ENCODE measurements at regions not wholly inside any gene's neighbourhood (a gene's known extent, or its start where the extent isn't known, plus 50 kb on each side); places are given as distances from the start of the nearest gene placed in this dataset.
"Not testable (repeated sequence)": the region's sequence is repeated elsewhere in the genome, so short reads cannot be mapped to it uniquely, and the experiment has no call there.

DNA sequence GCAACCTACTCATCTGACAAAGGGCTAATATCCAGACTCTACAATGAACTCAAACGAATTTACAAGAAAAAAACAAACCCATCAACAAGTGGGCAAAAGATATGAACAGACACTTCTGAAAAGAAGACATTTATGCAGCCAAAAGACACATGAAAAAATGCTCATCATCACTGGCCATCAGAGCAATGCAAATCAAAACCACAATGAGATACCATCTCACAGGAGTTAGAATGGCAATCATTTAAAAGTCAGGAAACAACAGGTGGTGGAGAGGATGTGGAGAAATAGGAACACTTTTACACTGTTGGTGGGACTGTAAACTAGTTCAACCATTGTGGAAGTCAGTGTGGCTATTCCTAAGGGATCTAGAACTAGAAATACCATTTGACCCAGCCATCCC, 1596.3 kb downstream of the DPP10 start:
- H3K36me3 ChIP-seq (ENCODE audit: control insufficient read depth, insufficient read depth, low read length); H3K9ac ChIP-seq (ENCODE audit: low read length); H3K27me3 ChIP-seq (ENCODE audit: control insufficient read depth, insufficient read depth, low read length); H3K4me3 ChIP-seq (ENCODE audit: low read depth, low read length); H3K9me3 ChIP-seq (ENCODE audit: control insufficient read depth, insufficient read depth, low read depth, low read length); H3K4me1 ChIP-seq (ENCODE audit: control insufficient read depth, insufficient read depth, low read length); H3K27ac ChIP-seq (ENCODE audit: low read depth, low read length): not testable (repeated sequence)

DNA sequence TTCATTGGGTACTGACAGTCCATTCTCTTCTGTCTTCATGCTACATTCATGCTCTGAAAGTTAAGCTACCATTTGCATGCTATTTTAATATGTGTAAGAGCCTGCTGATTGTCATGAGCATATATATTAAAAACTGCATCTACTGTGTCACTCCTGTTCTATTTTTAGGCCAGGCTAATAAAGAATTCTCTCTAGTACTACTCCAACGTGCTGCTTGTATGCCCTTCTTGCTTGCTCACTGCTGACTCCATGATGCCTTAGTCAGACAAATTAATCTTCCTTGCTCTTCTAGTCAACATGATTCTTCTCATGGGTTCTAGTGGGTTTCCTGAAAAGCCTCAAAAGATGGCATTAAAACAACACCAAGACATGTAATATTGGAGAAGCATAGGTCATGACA, 1600.1 kb downstream of the DPP10 start:
- Histone ChIP-seq H3K9ac (ENCODE audit: low read length) (no peak overlapping the region), H3K27ac (ENCODE audit: low read depth, low read length) (no peak overlapping the region), H3K9me3 (ENCODE audit: control insufficient read depth, insufficient read depth, low read depth, low read length) (0 out of 2 replicates have a peak, but pooled peaks cover 2% of the 10 kb centered on the region), H3K4me3 (ENCODE audit: low read depth, low read length) (no peak overlapping the region), H3K4me1 (ENCODE audit: control insufficient read depth, insufficient read depth, low read length) (no peaks in the 10 kb centered on the region), H3K36me3 (ENCODE audit: control insufficient read depth, insufficient read depth, low read length) (no peaks in the 10 kb centered on the region), H3K27me3 (ENCODE audit: control insufficient read depth, insufficient read depth, low read length) (no peaks in the 10 kb centered on the region)

DNA sequence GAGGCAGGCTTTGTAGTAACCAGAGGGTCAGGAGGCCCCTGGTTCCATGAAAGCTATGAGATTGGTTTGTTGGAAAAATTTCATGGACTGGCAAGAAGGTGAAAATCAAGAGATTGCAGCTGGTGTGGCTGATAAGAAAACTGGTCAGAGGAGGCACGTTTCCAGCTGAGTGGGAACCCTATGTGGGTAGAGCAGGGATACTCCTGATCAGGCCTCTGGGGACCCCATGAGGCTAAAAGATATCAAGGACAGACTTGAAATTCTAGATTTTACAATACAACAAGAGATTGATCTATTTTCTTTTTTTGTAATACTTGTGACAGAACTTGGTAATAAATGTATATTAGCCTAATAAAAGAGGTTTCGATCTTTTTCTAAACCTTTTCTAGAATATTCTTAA, 1615.1 kb downstream of the DPP10 start:
- no peak overlapping the region for H3K9ac ChIP-seq (ENCODE audit: low read length)
- no peak overlapping the region for H3K27ac ChIP-seq (ENCODE audit: low read depth, low read length)
- no peaks in the 10 kb centered on the region for H3K9me3 ChIP-seq (ENCODE audit: control insufficient read depth, insufficient read depth, low read depth, low read length)
- no peaks in the 10 kb centered on the region for H3K36me3 ChIP-seq (ENCODE audit: control insufficient read depth, insufficient read depth, low read length)
- no peaks in the 10 kb centered on the region for H3K4me1 ChIP-seq (ENCODE audit: control insufficient read depth, insufficient read depth, low read length)
- no peak overlapping the region for H3K4me3 ChIP-seq (ENCODE audit: low read depth, low read length)
- H3K27me3 ChIP-seq (ENCODE audit: control insufficient read depth, insufficient read depth, low read length) = no peaks in the 10 kb centered on the region

DNA sequence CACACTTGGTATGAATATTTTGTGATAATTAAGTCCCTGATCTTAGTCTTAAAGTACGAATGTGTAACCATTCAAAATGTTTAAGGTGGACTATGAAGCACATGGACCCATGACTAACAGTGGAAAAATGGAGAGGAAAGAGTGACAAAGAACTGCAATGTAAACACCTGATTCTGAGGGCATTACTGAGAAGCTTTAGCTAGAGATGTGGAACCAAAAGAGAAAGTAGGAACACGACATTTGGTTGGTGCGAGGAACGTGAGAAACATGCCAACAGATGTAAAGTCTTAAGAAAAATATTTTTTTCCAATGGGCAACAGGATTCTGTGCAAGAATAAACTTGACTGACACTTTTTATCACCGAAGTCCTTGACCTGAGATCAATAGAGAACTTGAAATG, 1618.6 kb downstream of the DPP10 start:
- H3K4me1 ChIP-seq (ENCODE audit: control insufficient read depth, insufficient read depth, low read length) = no peaks in the 10 kb centered on the region
- no peak overlapping the region for H3K9ac ChIP-seq (ENCODE audit: low read length)
- no peak overlapping the region for H3K27ac ChIP-seq (ENCODE audit: low read depth, low read length)
- H3K27me3 ChIP-seq (ENCODE audit: control insufficient read depth, insufficient read depth, low read length) = no peaks in the 10 kb centered on the region
- no peaks in the 10 kb centered on the region for H3K36me3 ChIP-seq (ENCODE audit: control insufficient read depth, insufficient read depth, low read length)
- no peak overlapping the region for H3K4me3 ChIP-seq (ENCODE audit: low read depth, low read length)
- H3K9me3 ChIP-seq (ENCODE audit: control insufficient read depth, insufficient read depth, low read depth, low read length) = no peaks in the 10 kb centered on the region

DNA sequence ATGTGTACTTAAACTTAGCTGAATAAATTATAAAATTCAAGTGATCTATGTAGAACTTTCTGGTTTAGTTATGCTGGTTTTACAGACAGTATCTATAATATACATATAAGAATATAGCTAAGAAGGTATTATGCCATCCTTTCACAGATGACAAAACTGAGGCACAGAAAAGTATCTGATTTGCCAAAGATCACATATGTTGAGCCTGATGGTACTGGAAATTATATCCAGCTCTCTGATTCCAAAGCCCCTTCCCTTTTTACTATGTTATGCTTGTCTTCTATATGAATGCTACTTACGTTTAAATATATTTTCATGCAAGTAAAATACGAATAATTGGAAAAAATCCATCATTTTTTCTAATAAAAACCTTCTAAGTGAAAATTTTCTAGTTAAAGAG, 1631.3 kb downstream of the DPP10 start:
- Histone ChIP-seq H3K9ac (ENCODE audit: low read length) (no peak overlapping the region), H3K4me1 (ENCODE audit: control insufficient read depth, insufficient read depth, low read length) (no peaks in the 10 kb centered on the region)

DNA sequence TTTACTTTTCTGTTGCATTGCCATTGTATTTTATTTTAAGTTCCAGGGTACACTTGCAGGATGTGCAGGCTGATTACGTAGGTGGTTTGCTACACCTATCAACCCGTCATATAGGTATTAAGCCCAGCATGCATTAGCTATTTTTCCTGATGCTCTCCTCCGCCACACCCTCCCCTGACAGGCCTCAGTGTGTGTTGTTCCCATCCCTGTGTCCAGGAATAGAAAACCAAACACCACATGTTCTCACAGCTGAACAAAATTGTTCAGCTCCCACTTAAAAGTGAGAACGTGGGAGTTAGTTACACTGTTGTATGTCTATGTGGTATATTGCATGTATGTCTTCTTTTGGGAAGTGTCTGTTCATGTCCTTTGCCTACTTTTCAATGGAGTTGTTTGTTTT, 1631.7 kb downstream of the DPP10 start:
- H3K9me3 ChIP-seq (ENCODE audit: control insufficient read depth, insufficient read depth, low read depth, low read length) = no peaks in the 10 kb centered on the region
- no peaks in the 10 kb centered on the region for H3K27me3 ChIP-seq (ENCODE audit: control insufficient read depth, insufficient read depth, low read length)
- no peak overlapping the region for H3K27ac ChIP-seq (ENCODE audit: low read depth, low read length)
- no peaks in the 10 kb centered on the region for H3K4me1 ChIP-seq (ENCODE audit: control insufficient read depth, insufficient read depth, low read length)
- H3K4me3 ChIP-seq (ENCODE audit: low read depth, low read length) = no peak overlapping the region
- no peak overlapping the region for H3K9ac ChIP-seq (ENCODE audit: low read length)
- no peaks in the 10 kb centered on the region for H3K36me3 ChIP-seq (ENCODE audit: control insufficient read depth, insufficient read depth, low read length)

More for the DNA sequence above, 1631.3 kb downstream of the DPP10 start:
- H3K27ac ChIP-seq (ENCODE audit: low read depth, low read length) = no peak overlapping the region
- no peaks in the 10 kb centered on the region for H3K9me3 ChIP-seq (ENCODE audit: control insufficient read depth, insufficient read depth, low read depth, low read length)
- no peak overlapping the region for H3K4me3 ChIP-seq (ENCODE audit: low read depth, low read length)
- H3K36me3 ChIP-seq (ENCODE audit: control insufficient read depth, insufficient read depth, low read length) = no peaks in the 10 kb centered on the region
- no peaks in the 10 kb centered on the region for H3K27me3 ChIP-seq (ENCODE audit: control insufficient read depth, insufficient read depth, low read length)

DNA sequence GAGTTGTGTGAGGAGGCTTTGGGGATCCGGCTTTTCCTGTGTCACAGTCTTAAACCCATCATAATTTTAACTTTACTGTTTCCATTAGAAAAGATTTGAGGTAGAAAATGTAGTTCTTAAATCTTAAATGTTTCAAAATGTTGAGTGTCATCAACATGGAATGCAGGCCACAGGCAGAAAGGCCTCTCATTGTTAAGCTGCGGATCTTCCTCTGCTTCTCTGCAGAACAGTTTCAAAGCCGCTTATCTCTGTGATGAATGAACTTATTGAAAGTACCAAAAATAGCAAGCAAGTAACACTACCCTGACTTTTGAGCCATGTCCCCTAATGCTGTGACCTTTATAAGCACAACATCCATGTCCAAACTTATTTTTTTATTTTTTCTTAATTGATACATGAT, 1645.8 kb downstream of the DPP10 start:
- no peaks in the 10 kb centered on the region for H3K27me3 ChIP-seq (ENCODE audit: control insufficient read depth, insufficient read depth, low read length)
- H3K4me3 ChIP-seq (ENCODE audit: low read depth, low read length) = no peak overlapping the region
- no peak overlapping the region for H3K9ac ChIP-seq (ENCODE audit: low read length)
- H3K27ac ChIP-seq (ENCODE audit: low read depth, low read length) = no peak overlapping the region
- H3K9me3 ChIP-seq (ENCODE audit: control insufficient read depth, insufficient read depth, low read depth, low read length) = no peaks in the 10 kb centered on the region
- H3K4me1 ChIP-seq (ENCODE audit: control insufficient read depth, insufficient read depth, low read length) = no peaks in the 10 kb centered on the region; the same call in 1 of the 2 replicates
- no peaks in the 10 kb centered on the region for H3K36me3 ChIP-seq (ENCODE audit: control insufficient read depth, insufficient read depth, low read length)

DNA sequence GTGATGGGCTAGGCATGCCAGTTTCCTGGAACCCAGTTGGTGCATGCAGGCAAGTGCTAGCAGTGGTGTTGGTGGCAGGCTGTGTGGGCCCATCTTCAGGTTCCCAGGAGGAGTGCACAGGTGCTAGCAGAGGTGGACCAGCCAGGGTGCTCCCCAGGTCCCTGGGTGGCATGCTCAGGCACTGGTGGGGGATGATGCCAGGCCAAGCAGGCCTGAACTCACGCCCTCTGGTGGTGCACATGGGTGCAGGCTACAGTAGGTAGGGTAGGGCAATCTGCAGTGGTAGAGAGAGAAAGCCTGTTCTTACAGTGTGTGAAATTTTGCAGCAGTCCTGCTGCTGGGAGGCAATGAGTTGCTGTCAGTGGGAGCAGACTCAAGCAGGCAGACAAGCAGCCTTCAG, 1651.8 kb downstream of the DPP10 start:
- Histone ChIP-seq H3K36me3 (ENCODE audit: control insufficient read depth, insufficient read depth, low read length) (no peaks in the 10 kb centered on the region), H3K4me3 (ENCODE audit: low read depth, low read length) (no peak overlapping the region), H3K27ac (ENCODE audit: low read depth, low read length) (no peak overlapping the region), H3K9me3 (ENCODE audit: control insufficient read depth, insufficient read depth, low read depth, low read length) (no peaks in the 10 kb centered on the region), H3K4me1 (ENCODE audit: control insufficient read depth, insufficient read depth, low read length) (no peaks in the 10 kb centered on the region), H3K27me3 (ENCODE audit: control insufficient read depth, insufficient read depth, low read length) (no peaks in the 10 kb centered on the region), H3K9ac (ENCODE audit: low read length) (no peak overlapping the region)

DNA sequence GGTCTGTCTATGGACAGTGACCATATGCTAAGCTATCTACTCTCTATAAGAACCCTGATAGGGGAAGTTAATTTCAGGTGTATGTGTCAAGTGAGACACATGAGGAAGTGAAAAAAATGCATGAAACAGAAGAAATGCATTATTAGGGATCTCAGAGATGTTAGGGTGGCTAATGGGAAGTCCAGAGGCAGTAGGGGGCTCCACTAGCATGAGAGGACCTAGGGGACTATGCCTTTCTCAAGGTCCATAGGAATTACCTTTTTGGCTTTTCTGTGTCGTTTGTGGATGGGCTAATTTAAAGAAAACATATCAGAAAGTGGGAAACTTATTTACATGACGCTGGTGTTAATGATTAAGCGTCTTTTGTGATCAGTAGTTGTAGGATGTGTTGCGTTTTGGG, 1653.2 kb downstream of the DPP10 start:
- no peak overlapping the region for H3K4me3 ChIP-seq (ENCODE audit: low read depth, low read length)
- H3K27ac ChIP-seq (ENCODE audit: low read depth, low read length) = no peak overlapping the region
- H3K4me1 ChIP-seq (ENCODE audit: control insufficient read depth, insufficient read depth, low read length) = no peaks in the 10 kb centered on the region
- H3K27me3 ChIP-seq (ENCODE audit: control insufficient read depth, insufficient read depth, low read length) = no peaks in the 10 kb centered on the region
- no peaks in the 10 kb centered on the region for H3K36me3 ChIP-seq (ENCODE audit: control insufficient read depth, insufficient read depth, low read length)
- H3K9me3 ChIP-seq (ENCODE audit: control insufficient read depth, insufficient read depth, low read depth, low read length) = no peaks in the 10 kb centered on the region
- H3K9ac ChIP-seq (ENCODE audit: low read length) = no peak overlapping the region

DNA sequence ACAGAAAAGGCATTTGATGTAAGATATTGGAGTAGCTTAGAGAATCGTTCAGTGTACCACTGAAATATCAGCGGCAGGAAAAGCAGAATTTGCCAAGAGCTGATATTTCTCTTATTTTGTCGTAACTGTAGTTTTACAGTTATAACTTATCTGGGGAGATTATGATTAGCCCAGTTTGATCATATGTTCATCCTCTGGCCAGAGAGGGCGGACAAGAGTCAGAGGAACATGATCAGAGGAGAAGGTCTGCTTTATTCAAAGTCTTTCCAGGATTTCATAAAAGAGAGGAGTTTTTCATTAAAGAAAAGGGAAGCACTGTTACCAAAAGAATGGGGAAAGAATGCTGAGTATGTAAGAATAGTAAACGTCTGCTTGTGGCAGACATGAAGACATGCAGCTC, 1655.6 kb downstream of the DPP10 start:
- Histone ChIP-seq H3K9me3 (ENCODE audit: control insufficient read depth, insufficient read depth, low read depth, low read length) (no peaks in the 10 kb centered on the region), H3K27me3 (ENCODE audit: control insufficient read depth, insufficient read depth, low read length) (no peaks in the 10 kb centered on the region), H3K9ac (ENCODE audit: low read length) (no peak overlapping the region), H3K27ac (ENCODE audit: low read depth, low read length) (no peak overlapping the region), H3K4me1 (ENCODE audit: control insufficient read depth, insufficient read depth, low read length) (no peaks in the 10 kb centered on the region), H3K36me3 (ENCODE audit: control insufficient read depth, insufficient read depth, low read length) (no peaks in the 10 kb centered on the region), H3K4me3 (ENCODE audit: low read depth, low read length) (no peak overlapping the region)

DNA sequence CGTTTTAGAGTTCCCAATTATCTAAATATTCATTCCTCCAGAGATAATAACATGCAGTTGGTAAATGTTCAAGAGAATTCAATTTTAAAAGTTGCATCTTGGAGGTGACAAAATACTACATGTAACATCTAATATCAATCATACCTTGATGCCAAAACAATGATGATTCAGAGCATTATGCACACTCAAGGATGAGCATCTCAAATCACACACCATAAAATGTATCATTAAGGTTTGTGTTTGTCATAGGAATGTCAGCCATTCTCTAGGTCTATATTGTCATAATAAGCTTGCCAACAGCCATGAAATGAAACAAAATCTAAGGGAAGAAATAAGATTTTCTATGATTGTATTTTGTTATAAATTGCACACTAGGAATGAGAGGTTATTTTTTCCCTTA, 1667.0 kb downstream of the DPP10 start:
- H3K4me1 ChIP-seq (ENCODE audit: control insufficient read depth, insufficient read depth, low read length) = no peaks in the 10 kb centered on the region
- H3K4me3 ChIP-seq (ENCODE audit: low read depth, low read length) = no peak overlapping the region
- no peaks in the 10 kb centered on the region for H3K27me3 ChIP-seq (ENCODE audit: control insufficient read depth, insufficient read depth, low read length)
- H3K9ac ChIP-seq (ENCODE audit: low read length) = no peak overlapping the region
- no peaks in the 10 kb centered on the region for H3K36me3 ChIP-seq (ENCODE audit: control insufficient read depth, insufficient read depth, low read length)
- no peak overlapping the region for H3K27ac ChIP-seq (ENCODE audit: low read depth, low read length)
- 0 out of 2 replicates have a peak, but pooled peaks cover 3% of the 10 kb centered on the region for H3K9me3 ChIP-seq (ENCODE audit: control insufficient read depth, insufficient read depth, low read depth, low read length)

DNA sequence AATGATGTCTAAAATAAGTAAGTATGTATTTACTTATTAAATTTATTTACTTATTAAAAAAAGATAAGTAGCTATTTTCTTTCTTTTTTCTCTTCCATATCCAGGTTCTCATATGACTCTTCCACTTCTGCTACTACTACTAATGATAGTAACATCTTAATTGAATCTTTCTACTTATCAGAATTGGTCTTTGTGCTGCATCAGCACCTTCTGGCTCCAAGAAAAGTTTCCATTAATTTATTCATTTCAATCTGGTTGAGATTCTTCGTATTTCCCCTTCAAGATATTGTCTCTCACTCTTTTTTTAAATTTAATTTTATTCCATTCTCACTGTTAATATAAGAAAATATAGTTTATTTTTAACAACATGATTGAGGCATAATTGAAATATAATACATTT, 1675.4 kb downstream of the DPP10 start:
- no peak overlapping the region for H3K4me3 ChIP-seq (ENCODE audit: low read depth, low read length)
- H3K9ac ChIP-seq (ENCODE audit: low read length) = no peak overlapping the region
- no peaks in the 10 kb centered on the region for H3K4me1 ChIP-seq (ENCODE audit: control insufficient read depth, insufficient read depth, low read length)
- no peaks in the 10 kb centered on the region for H3K27me3 ChIP-seq (ENCODE audit: control insufficient read depth, insufficient read depth, low read length)
- H3K36me3 ChIP-seq (ENCODE audit: control insufficient read depth, insufficient read depth, low read length) = no peaks in the 10 kb centered on the region
- no peaks in the 10 kb centered on the region for H3K9me3 ChIP-seq (ENCODE audit: control insufficient read depth, insufficient read depth, low read depth, low read length)
- H3K27ac ChIP-seq (ENCODE audit: low read depth, low read length) = no peak overlapping the region

Data from HUES6 (cell line).